Left lobe of liver (tissue), 2 donors: ENCODE measurements at regions not wholly inside any gene's neighbourhood (a gene's known extent, or its start where the extent isn't known, plus 50 kb on each side); places are given as distances from the start of the nearest gene placed in this dataset.

ENCODE experiments used
- ATAC-seq: fragments of 200-7000 bp; cut with Tn5 transposase; one replicate; pipeline ENCODE4 v1.9.1; 2020; ENCODE audit warnings: mild to moderate bottlenecking, moderate library complexity
- DNase-seq: peaks from one replicate; pipeline ENCODE4 v3.0.0-alpha.2; 2020; ENCODE audit warnings: low spot score
- donor health status: DM: no; HTN: no; CAD: no; lungs with moderate emphysema.
- donor health status: DM: no; HTN: yes; CAD: no.

- ATAC-seq = no peak
- no peak for DNase-seq
Observed at GRCh38 chr10:105494303-105494702, 853.2 kb downstream of the SORCS3 start.

GRCh38 chr10:105473170-105473569 is 832.1 kb downstream of the SORCS3 start:
- DNase-seq = no peak

GRCh38 chr10:105468759-105469158 is 827.7 kb downstream of the SORCS3 start:
- ATAC-seq = no peak

More at GRCh38 chr10:105473170-105473569, 832.1 kb downstream of the SORCS3 start:
- no peak for ATAC-seq

GRCh38 chr10:105466521-105466920 is 825.4 kb downstream of the SORCS3 start:
- no peak for ATAC-seq
- DNase-seq = no peak

More at GRCh38 chr10:105468759-105469158, 827.7 kb downstream of the SORCS3 start:
- no peak for DNase-seq

- DNase-seq = no peak
- no peak for ATAC-seq
Observed at GRCh38 chr10:105434970-105435369, 793.9 kb downstream of the SORCS3 start.

- DNase-seq = no peak
- ATAC-seq = no peak
Observed at GRCh38 chr10:105413997-105414396, 772.9 kb downstream of the SORCS3 start.

- DNase-seq (no peak), ATAC-seq (no peak)
Observed at GRCh38 chr10:105409370-105409769, 768.3 kb downstream of the SORCS3 start.

- ATAC-seq (no peak), DNase-seq (no peak)
Observed at GRCh38 chr10:105406488-105406887, 765.4 kb downstream of the SORCS3 start.

GRCh38 chr10:105398202-105398601 is 757.1 kb downstream of the SORCS3 start:
- ATAC-seq = no peak
- no peak for DNase-seq

- ATAC-seq (no peak), DNase-seq (no peak)
Observed at GRCh38 chr10:105391670-105392351, 750.7 kb downstream of the SORCS3 start.

- ATAC-seq = no peak
Observed at GRCh38 chr10:105387971-105388370, 746.9 kb downstream of the SORCS3 start.

GRCh38 chr10:105383978-105384377 is 742.9 kb downstream of the SORCS3 start:
- DNase-seq = no peak
- no peak for ATAC-seq

More at GRCh38 chr10:105387971-105388370, 746.9 kb downstream of the SORCS3 start:
- DNase-seq = no peak

- ATAC-seq = no peak
- no peak for DNase-seq
Observed at GRCh38 chr10:105370692-105371091, 729.6 kb downstream of the SORCS3 start.

GRCh38 chr10:105359708-105360107 is 718.6 kb downstream of the SORCS3 start:
- ATAC-seq (no peak), DNase-seq (no peak)

- DNase-seq (no peak), ATAC-seq (no peak)
Observed at GRCh38 chr10:105358911-105359310, 717.8 kb downstream of the SORCS3 start.

- DNase-seq (no peak), ATAC-seq (no peak)
Observed at GRCh38 chr10:105356626-105357025, 715.5 kb downstream of the SORCS3 start.

- no peak for DNase-seq
- no peak for ATAC-seq
Observed at GRCh38 chr10:105354010-105354409, 712.9 kb downstream of the SORCS3 start.

GRCh38 chr10:105352827-105353226 is 711.7 kb downstream of the SORCS3 start:
- ATAC-seq (no peak), DNase-seq (no peak)

GRCh38 chr10:105352281-105352680 is 711.2 kb downstream of the SORCS3 start:
- no peak for ATAC-seq

GRCh38 chr10:105351187-105351586 is 710.1 kb downstream of the SORCS3 start:
- no peak for ATAC-seq
- no peak for DNase-seq

More at GRCh38 chr10:105352281-105352680, 711.2 kb downstream of the SORCS3 start:
- no peak for DNase-seq

- ATAC-seq (no peak), DNase-seq (no peak)
Observed at GRCh38 chr10:105347487-105347886, 706.4 kb downstream of the SORCS3 start.

- DNase-seq (no peak), ATAC-seq (no peak)
Observed at GRCh38 chr10:105342606-105343005, 701.5 kb downstream of the SORCS3 start.

- ATAC-seq (no peak), DNase-seq (no peak)
Observed at GRCh38 chr10:105339669-105340068, 698.6 kb downstream of the SORCS3 start.
